ENCODE measurements at regions not wholly inside any gene's neighbourhood (a gene's known extent, or its start where the extent isn't known, plus 50 kb on each side); places are given as distances from the start of the nearest gene placed in this dataset.
"Not testable (repeated sequence)": the region's sequence is repeated elsewhere in the genome, so short reads cannot be mapped to it uniquely, and the experiment has no call there.

- H3K36me3 ChIP-seq (ENCODE audit: control insufficient read depth in 3 of 3, insufficient read depth in 2 of 3, low read depth in 1 of 3, low read length in 3 of 3); DNase-seq: not testable (repeated sequence)
- 75 to 90% (median 84%) methylated on average over 4 of the region's 4 CpGs for WGBS, 3 donors
Observed at GRCh38 chr2:215889240-215889969, 123.9 kb downstream of the MREG start.

GRCh38 chr2:215888680-215889079, 124.7 kb downstream of the MREG start:
- H3K4me1 ChIP-seq (ENCODE audit: control insufficient read depth in 3 of 3, insufficient read depth in 2 of 3, low read depth in 1 of 3, low read length in 2 of 3) = peaks cover 0 to 10% (median 0%) of the 10 kb centered on the region in 3 donors
- no peaks in the 10 kb centered on the region for H3K9me3 ChIP-seq (ENCODE audit: control insufficient read depth in 2 of 2, insufficient read depth in 1 of 2, low read depth in 1 of 2, low read length in 1 of 2)
- H3K4me3 ChIP-seq (ENCODE audit: low read depth in 1 of 3, low read length in 3 of 3) = no peak overlapping the region
- no peaks in the 10 kb centered on the region for H3K27me3 ChIP-seq (ENCODE audit: control insufficient read depth in 3 of 3, insufficient read depth in 3 of 3, low read length in 3 of 3)
- 32 to 37% (median 33%) methylated on average over 2 of the region's 2 CpGs for WGBS, 3 donors
- FAIRE-seq = no peak
- DNase-seq = no peak
- no peak overlapping the region for H3K27ac ChIP-seq (ENCODE audit: low read depth in 1 of 3, low read length in 2 of 3)
- H3K36me3 ChIP-seq (ENCODE audit: control insufficient read depth in 3 of 3, insufficient read depth in 2 of 3, low read depth in 1 of 3, low read length in 3 of 3) = no peaks in the 10 kb centered on the region

More at GRCh38 chr2:215889240-215889969, 123.9 kb downstream of the MREG start:
- not testable (repeated sequence) for FAIRE-seq; H3K27me3 ChIP-seq (ENCODE audit: control insufficient read depth in 3 of 3, insufficient read depth in 3 of 3, low read length in 3 of 3); H3K4me3 ChIP-seq (ENCODE audit: low read depth in 1 of 3, low read length in 3 of 3); H3K9me3 ChIP-seq (ENCODE audit: control insufficient read depth in 2 of 2, insufficient read depth in 1 of 2, low read depth in 1 of 2, low read length in 1 of 2); H3K27ac ChIP-seq (ENCODE audit: low read depth in 1 of 3, low read length in 2 of 3)
- H3K4me1 ChIP-seq (ENCODE audit: control insufficient read depth in 3 of 3, insufficient read depth in 2 of 3, low read depth in 1 of 3, low read length in 2 of 3) = peaks cover 0 to 10% (median 0%) of the 10 kb centered on the region in 3 donors

GRCh38 chr2:215887303-215887702, 126.0 kb downstream of the MREG start:
- FAIRE-seq = no peak
- Histone ChIP-seq H3K4me3 (ENCODE audit: low read depth in 1 of 3, low read length in 3 of 3) (no peak overlapping the region), H3K36me3 (ENCODE audit: control insufficient read depth in 3 of 3, insufficient read depth in 2 of 3, low read depth in 1 of 3, low read length in 3 of 3) (no peaks in the 10 kb centered on the region), H3K4me1 (ENCODE audit: control insufficient read depth in 3 of 3, insufficient read depth in 2 of 3, low read depth in 1 of 3, low read length in 2 of 3) (peaks cover 0 to 10% (median 0%) of the 10 kb centered on the region in 3 donors), H3K27me3 (ENCODE audit: control insufficient read depth in 3 of 3, insufficient read depth in 3 of 3, low read length in 3 of 3) (no peaks in the 10 kb centered on the region), H3K9me3 (ENCODE audit: control insufficient read depth in 2 of 2, insufficient read depth in 1 of 2, low read depth in 1 of 2, low read length in 1 of 2) (no peaks in the 10 kb centered on the region), H3K27ac (ENCODE audit: low read depth in 1 of 3, low read length in 2 of 3) (no peak overlapping the region)
- 53 to 74% (median 55%) methylated on average over 2 of the region's 2 CpGs for WGBS, 3 donors
- DNase-seq = no peak

DNA sequence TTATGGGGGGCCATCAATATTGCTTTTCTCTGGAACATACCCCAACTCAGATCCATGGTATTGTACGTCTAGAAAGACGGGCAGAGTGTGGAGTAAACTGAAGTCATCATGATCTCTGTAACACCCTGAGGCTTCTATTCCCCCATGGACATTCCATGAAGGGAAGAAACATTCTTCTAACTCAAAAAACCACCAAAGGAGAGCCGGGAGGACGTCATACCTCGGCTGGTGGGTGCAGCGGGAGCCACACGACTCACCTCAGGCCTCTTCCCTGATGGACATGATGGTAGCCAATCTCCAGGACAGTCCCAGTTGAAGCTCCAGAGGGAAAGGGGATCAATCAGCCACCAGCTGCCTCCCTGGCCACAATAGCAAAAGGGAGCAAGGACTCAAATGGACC, 127.3 kb downstream of the MREG start:
- 91 to 96% (median 92%) methylated on average over 7 of the region's 7 CpGs for WGBS, 3 donors
- DNase-seq = no peak
- Histone ChIP-seq H3K4me1 (ENCODE audit: control insufficient read depth in 3 of 3, insufficient read depth in 2 of 3, low read depth in 1 of 3, low read length in 2 of 3) (peaks cover 0 to 10% (median 0%) of the 10 kb centered on the region in 3 donors), H3K36me3 (ENCODE audit: control insufficient read depth in 3 of 3, insufficient read depth in 2 of 3, low read depth in 1 of 3, low read length in 3 of 3) (no peaks in the 10 kb centered on the region), H3K27ac (ENCODE audit: low read depth in 1 of 3, low read length in 2 of 3) (no peak overlapping the region), H3K4me3 (ENCODE audit: low read depth in 1 of 3, low read length in 3 of 3) (no peak overlapping the region), H3K27me3 (ENCODE audit: control insufficient read depth in 3 of 3, insufficient read depth in 3 of 3, low read length in 3 of 3) (no peaks in the 10 kb centered on the region), H3K9me3 (ENCODE audit: control insufficient read depth in 2 of 2, insufficient read depth in 1 of 2, low read depth in 1 of 2, low read length in 1 of 2) (no peaks in the 10 kb centered on the region)
- FAIRE-seq = no peak

DNA sequence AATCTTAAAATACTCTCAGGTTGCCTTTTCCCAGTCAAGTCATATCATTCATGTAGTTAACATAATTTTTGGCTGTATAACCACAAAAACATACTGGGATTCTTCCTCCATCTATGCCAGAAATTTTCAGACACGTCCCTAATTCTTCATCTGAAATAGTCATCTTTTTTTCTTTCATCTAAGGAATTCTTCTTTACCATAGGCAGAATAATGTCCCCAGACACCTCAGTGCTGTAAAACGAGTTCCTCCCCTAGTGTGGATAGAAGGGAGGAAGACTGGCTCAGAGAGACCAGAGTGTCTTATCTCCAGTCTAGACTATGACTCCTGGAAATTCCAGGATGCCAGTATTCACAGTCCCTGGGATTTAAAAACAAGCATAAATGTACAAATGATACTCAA, 127.8 kb downstream of the MREG start:
- Histone ChIP-seq H3K27me3 (ENCODE audit: control insufficient read depth in 3 of 3, insufficient read depth in 3 of 3, low read length in 3 of 3) (no peaks in the 10 kb centered on the region), H3K9me3 (ENCODE audit: control insufficient read depth in 2 of 2, insufficient read depth in 1 of 2, low read depth in 1 of 2, low read length in 1 of 2) (no peaks in the 10 kb centered on the region), H3K36me3 (ENCODE audit: control insufficient read depth in 3 of 3, insufficient read depth in 2 of 3, low read depth in 1 of 3, low read length in 3 of 3) (no peaks in the 10 kb centered on the region), H3K27ac (ENCODE audit: low read depth in 1 of 3, low read length in 2 of 3) (no peak overlapping the region), H3K4me3 (ENCODE audit: low read depth in 1 of 3, low read length in 3 of 3) (no peak overlapping the region), H3K4me1 (ENCODE audit: control insufficient read depth in 3 of 3, insufficient read depth in 2 of 3, low read depth in 1 of 3, low read length in 2 of 3) (peaks cover 0 to 10% (median 0%) of the 10 kb centered on the region in 3 donors)
- FAIRE-seq = no peak
- no peak for DNase-seq
- 52 to 64% (median 52%) methylated on average over 2 of the region's 2 CpGs for WGBS, 3 donors

DNA sequence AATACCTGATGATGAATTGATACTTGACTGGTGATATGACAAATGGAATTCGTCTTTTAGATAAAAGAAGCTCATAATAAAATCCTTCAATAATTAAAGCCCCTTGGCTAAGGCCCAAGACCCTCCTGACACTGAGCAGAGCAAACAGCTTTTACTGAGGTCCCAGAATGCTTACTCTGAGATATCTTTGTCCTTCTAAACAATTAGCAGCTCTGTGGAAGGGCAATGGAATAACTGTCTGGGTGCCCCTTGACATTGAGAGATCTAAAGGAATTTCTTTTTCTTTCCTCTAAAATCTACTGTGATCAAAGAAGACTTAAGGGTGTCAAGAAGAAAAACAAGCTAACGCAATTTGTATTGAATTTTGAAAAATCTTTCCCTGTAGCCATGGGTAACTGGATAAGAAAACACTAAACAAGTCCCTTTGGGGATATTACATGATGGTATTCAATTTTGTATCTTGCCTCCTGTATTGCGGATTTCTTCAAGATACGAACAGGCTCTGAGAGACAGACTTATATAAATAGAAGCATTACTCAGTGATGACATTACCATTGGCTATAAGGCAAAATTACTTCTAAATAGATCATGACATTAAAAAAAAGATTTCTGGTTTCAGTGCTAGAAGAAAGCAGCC, 128.8 kb downstream of the MREG start:
- Histone ChIP-seq H3K27ac (ENCODE audit: low read depth in 1 of 3, low read length in 2 of 3) (no peak overlapping the region), H3K4me1 (ENCODE audit: control insufficient read depth in 3 of 3, insufficient read depth in 2 of 3, low read depth in 1 of 3, low read length in 2 of 3) (peaks cover 0 to 10% (median 0%) of the 10 kb centered on the region in 3 donors), H3K27me3 (ENCODE audit: control insufficient read depth in 3 of 3, insufficient read depth in 3 of 3, low read length in 3 of 3) (no peaks in the 10 kb centered on the region), H3K9me3 (ENCODE audit: control insufficient read depth in 2 of 2, insufficient read depth in 1 of 2, low read depth in 1 of 2, low read length in 1 of 2) (no peaks in the 10 kb centered on the region), H3K4me3 (ENCODE audit: low read depth in 1 of 3, low read length in 3 of 3) (no peak overlapping the region), H3K36me3 (ENCODE audit: control insufficient read depth in 3 of 3, insufficient read depth in 2 of 3, low read depth in 1 of 3, low read length in 3 of 3) (no peaks in the 10 kb centered on the region)
- WGBS, 3 donors = 60 to 76% (median 73%) methylated on average over 4 of the region's 4 CpGs
- DNase-seq (no peak), FAIRE-seq (no peak)

DNA sequence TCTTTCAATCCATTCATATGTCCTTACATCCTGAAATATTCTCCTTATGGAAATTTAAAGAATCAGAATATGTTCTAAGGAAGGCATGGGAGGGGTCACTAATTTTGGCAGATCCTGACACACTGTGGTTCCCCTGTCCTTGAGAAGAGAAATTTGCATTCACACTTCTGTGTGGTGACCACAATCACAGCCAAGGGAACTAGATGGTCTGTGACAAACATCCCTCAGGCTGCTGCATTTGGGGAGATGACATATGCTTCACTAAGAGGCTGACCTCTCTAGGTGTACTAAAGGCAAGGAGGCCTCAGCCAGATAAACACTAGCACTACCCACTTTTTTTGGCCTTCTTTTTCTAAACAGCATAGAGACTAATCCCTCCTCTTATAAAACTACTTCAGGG, 129.6 kb downstream of the MREG start:
- FAIRE-seq = no peak
- Histone ChIP-seq H3K27ac (ENCODE audit: low read depth in 1 of 3, low read length in 2 of 3) (no peak overlapping the region), H3K4me1 (ENCODE audit: control insufficient read depth in 3 of 3, insufficient read depth in 2 of 3, low read depth in 1 of 3, low read length in 2 of 3) (peaks cover 0 to 10% (median 0%) of the 10 kb centered on the region in 3 donors), H3K27me3 (ENCODE audit: control insufficient read depth in 3 of 3, insufficient read depth in 3 of 3, low read length in 3 of 3) (no peaks in the 10 kb centered on the region), H3K9me3 (ENCODE audit: control insufficient read depth in 2 of 2, insufficient read depth in 1 of 2, low read depth in 1 of 2, low read length in 1 of 2) (no peaks in the 10 kb centered on the region), H3K36me3 (ENCODE audit: control insufficient read depth in 3 of 3, insufficient read depth in 2 of 3, low read depth in 1 of 3, low read length in 3 of 3) (no peaks in the 10 kb centered on the region), H3K4me3 (ENCODE audit: low read depth in 1 of 3, low read length in 3 of 3) (no peak overlapping the region)
- DNase-seq = no peak

- no peaks in the 10 kb centered on the region for H3K36me3 ChIP-seq (ENCODE audit: control insufficient read depth in 3 of 3, insufficient read depth in 2 of 3, low read depth in 1 of 3, low read length in 3 of 3)
- FAIRE-seq (no peak), DNase-seq (no peak)
- H3K27ac ChIP-seq (ENCODE audit: low read depth in 1 of 3, low read length in 2 of 3) = no peak overlapping the region
- no peaks in the 10 kb centered on the region for H3K27me3 ChIP-seq (ENCODE audit: control insufficient read depth in 3 of 3, insufficient read depth in 3 of 3, low read length in 3 of 3)
- H3K4me1 ChIP-seq (ENCODE audit: control insufficient read depth in 3 of 3, insufficient read depth in 2 of 3, low read depth in 1 of 3, low read length in 2 of 3) = peaks cover 0 to 10% (median 0%) of the 10 kb centered on the region in 3 donors
- WGBS, 3 donors = 50 to 71% (median 70%) methylated on average over 2 of the region's 2 CpGs
- H3K4me3 ChIP-seq (ENCODE audit: low read depth in 1 of 3, low read length in 3 of 3) = no peak overlapping the region
- H3K9me3 ChIP-seq (ENCODE audit: control insufficient read depth in 2 of 2, insufficient read depth in 1 of 2, low read depth in 1 of 2, low read length in 1 of 2) = no peaks in the 10 kb centered on the region
Observed at GRCh38 chr2:215882689-215883088, 130.7 kb downstream of the MREG start.
